C1 segment of cervical spinal cord (tissue), 14 donors: ENCODE measurements at regions not wholly inside any gene's neighbourhood (a gene's known extent, or its start where the extent isn't known, plus 50 kb on each side); places are given as distances from the start of the nearest gene placed in this dataset.
"Not testable (repeated sequence)": the region's sequence is repeated elsewhere in the genome, so short reads cannot be mapped to it uniquely, and the experiment has no call there.

Source experiments
- DNase-seq, 14 donors: peaks; one replicate each; lab custom pipeline; 2025; lab: John Stamatoyannopoulos, UW

DNA sequence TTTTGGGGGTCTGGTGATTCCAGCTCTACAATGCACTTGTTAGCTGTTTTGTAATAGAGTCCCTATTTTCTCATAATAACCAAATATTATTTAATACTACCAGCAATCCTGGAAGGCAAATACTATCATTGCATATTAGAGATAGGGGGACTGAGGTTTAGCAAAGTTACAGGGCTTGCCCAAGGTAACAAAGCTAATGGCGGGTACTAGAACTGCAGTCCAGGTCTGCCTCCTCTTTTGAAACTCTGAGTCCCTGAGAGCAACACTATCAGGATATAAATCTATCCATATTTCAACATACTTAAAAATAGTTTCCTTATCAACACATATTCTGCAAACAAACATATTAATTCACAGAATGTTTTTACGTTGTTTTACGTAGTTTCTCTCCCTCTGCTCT, 235.5 kb upstream of the ACVR2A start:
- no peak for DNase-seq

DNA sequence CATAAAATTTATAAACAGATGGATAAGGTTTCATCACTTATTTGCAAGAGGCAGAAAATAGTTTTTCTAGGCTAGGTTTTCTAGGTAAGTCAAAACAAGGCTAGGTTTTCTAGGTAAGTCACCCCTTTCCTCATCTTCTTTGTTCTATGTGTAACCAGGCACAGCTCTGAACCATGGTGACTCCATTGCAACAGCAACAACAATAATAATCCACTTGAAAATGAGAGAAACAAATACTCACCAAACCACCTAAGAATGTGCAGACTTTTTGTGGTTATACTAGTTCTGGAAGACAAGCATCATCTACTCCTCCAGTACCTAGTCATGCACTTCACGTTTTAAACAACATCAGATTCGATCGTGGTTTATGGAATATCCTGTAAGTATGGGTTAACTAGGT, 237.4 kb upstream of the ACVR2A start:
- no peak for DNase-seq

DNA sequence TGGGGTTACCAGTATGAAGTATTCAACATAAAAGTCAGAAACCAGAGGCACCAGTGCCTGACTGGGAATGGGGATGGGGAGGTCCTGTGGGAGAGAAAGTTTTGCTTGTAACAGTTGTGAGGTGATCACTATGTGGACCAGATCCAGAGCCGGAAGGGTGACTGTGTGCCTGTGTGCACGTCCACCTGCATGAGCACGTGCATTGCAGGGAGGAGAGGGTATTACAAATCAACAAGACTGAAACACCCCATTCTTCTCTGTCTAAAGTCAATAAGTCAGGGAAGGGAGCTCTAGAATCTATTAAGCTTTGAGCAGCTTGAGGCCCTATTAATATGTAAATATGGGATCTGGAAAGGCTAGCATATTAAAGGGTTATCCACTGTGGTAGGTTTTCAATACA, 241.0 kb upstream of the ACVR2A start:
- no peak for DNase-seq

DNA sequence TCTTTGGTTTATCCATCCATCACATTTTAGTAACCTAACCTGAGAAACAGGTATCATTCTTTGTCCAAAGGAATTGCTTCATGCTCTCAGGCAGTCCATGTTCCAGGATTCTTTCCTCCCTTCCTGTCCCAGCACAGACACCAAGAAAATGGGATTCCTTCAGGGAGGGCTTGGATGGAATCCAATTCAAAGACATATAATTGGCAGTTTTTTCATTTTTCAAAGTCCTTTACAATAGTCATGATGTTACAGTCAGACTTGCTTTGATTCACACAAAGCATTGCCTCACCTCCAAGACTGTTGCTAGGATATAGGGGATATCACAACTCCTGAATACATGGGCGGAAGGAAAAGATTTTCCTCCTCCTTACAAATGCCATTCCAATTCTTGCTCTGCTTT, 241.4 kb upstream of the ACVR2A start:
- DNase-seq = no peak

DNA sequence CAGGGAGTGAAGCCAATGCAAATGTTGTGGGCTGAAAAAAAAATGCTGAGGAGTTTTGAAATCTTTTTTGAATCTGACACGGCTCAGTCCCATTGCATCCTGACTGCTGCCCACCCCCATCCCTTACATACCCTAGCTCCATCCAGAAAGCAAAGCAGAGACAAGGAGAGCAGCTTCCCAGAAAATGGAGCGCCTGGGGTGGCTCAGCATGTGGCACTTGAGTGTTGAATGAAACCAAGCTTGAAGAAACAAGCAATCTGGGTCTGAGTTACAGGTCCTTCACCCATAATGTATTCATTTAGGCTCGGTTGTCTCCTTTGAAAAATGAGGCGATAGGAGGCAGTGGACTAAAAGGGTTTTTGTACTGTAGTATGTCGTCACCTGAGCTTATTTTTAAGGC, 244.2 kb upstream of the ACVR2A start:
- DNase-seq = no peak

DNA sequence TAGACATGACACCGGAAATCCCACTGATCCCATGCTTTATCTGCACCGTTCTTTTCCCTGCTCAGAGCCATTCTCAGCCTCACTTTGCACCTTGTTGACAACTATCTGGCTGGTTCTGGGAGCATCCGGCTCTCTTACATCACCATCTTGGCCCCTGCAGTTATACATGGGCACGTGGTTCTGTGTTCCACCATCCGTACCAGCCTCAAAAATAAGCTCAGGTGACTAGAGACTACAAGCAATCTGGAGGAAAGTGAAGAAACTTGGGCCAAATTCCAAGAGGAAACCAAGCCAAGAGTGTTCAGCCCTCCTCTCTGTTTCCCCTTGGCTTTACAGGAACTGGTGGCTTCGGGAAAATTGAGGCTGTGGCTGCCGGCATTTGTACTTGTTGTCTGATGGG, 244.6 kb upstream of the ACVR2A start:
- DNase-seq = no peak

DNA sequence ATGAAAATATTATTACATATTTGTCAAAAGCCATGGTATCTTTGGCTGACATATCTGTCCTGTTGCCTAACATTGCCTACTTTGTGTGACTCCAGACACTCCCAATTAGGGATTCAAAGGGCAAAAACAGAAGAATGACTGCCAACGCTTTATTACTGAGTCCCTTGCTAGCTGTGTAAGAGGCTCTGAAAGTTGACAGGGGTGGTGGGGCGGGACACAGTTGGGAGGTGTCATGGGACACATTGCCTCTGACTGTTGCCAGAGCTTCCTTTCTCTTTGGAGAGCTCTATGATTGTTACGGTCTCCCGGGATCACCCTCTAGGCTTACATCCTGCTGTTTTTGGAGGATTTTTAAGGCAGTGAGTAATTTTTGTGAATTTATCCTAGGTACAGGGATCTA, 249.6 kb upstream of the ACVR2A start:
- no peak for DNase-seq

DNA sequence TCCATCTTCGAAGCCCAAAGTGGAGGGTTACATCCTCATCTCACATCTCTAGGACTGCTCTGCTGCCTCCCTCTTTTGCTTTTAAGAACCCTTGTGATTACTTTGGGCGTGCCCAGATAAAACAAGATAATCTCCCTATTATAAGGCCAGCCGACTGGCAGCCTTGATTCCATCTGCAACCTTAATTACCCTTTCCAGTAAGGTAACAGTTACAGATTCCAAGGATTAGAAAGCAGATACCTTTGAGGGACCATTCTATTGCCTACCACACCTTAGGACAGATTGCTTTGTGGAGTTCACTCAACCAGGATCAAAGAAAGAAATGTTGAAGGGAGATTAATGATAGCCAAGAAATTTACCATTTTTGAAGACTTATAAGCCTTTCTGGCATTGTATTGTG, 250.8 kb upstream of the ACVR2A start:
- DNase-seq = no peak

DNA sequence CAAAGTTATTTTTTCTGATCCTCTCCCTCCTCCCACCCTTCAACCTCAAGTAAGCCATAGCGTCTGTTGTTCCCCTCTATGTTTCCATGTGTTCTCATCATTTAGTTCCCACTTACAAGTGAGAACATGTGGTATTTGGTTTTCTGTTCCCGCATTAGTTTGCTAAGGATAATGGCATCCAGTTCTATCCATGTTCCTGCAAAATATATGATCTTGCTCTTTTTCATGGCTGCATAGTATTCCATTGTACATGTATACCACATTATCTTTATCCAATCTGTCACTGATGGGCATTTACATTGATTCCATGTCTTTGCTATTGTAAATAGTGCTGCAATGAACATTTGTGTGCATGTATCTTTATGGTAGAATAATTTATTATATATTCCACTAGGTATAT, 252.0 kb upstream of the ACVR2A start:
- DNase-seq = not testable (repeated sequence)

DNA sequence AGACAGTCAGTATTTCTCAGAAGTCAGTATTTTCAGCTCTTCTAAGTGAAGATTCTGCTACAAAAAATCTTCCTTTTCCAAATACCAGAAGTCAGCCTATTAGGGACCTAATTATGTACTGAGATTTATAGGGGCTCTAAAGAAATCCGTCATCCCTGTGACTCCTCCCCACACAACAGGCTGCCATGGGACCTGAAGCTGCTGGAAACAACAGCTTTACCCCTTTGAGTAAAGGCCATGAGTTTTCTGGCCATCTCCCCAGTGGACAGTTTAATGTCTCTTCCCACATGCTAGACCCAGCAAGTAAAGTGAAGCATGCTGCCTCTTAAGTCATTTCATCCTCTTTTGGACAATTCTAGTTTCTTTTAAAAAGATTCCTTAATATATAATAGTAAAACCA, 255.7 kb upstream of the ACVR2A start:
- DNase-seq = no peak

DNA sequence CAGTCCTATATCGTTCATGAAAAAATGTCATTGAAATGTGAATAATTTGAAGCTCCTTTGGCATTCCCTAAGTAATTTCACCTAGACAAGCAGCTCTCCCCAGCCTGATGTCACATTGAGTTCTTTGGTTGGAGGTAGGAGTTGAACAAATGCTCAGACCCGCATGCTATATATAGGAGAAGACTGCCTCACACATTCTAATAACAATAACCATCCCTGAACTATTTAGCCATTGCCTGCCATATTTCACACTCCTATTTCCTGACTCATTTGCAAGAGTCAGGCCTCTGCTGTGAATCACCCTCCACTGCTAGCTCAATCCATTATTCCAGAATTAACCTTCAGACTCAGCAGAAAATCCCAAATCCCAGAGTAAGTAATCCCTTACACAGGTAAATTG, 256.6 kb upstream of the ACVR2A start:
- DNase-seq = no peak

DNA sequence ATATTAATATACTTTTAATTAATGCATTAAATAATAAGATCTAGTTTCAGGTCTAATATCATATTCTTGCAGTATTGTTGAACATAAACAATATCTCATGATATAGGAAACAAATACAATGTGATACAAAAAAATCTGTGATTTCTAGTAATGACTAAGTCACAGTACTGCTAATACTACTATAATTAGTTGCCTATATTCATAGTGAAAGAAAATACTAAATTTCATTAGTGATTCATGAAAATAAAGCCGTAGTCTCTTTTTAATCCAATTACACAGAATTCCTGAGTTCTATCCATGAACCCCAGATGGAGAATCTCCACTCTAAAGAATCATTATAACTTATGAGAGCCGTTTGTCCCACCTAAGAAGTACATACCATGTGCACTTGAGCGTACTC, 266.3 kb upstream of the ACVR2A start:
- no peak for DNase-seq

DNA sequence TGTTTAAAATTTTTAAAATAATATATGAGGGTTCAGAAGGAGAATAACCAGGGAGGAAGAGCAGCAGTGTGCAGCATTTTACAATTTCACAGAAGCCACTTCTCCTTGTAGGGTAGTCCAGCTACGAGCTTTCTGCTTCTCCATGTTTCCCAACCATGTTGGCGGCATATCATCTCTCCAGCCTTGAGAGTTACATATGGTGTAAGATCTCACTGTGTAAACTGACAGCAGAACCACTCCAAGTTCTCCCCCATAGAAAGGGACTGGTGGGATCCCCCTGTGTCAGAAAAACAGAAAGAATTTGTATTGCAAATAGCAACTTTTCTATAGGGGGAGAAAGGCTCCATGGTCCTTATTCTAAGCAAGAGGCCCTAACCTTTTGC, 266.8 kb upstream of the ACVR2A start:
- DNase-seq = no peak

DNA sequence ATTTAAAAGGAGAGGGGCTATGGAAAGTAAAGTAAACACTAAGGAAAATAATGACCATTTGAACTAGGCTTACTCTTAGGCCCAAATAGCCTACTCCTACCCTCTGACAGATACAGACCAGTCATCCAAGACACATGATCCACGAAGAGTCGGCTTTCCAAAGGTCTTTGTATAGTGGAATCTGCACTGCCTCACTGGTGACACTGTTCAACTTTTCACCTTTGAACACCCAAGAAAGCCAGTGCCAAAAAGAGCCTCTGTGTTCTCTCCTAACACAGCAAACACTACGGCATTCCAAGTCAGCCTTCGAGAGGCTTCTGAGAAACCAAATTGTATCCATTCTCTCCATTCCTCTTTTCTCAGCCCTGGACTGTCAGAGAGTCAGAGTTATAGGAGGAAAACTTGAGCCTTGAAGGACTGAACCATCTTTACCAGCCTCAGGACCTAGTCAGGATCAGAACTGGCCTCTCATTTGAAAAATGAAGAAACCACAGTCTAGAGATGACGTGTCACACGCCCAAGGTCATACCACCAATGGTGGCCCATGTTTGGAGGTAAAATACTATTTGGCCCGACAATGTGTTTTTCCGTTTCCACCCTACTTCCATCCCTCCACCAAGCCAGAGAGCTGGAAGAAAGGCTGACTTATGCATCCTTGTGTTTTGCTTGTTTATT, 267.4 kb upstream of the ACVR2A start:
- DNase-seq = no peak

DNA sequence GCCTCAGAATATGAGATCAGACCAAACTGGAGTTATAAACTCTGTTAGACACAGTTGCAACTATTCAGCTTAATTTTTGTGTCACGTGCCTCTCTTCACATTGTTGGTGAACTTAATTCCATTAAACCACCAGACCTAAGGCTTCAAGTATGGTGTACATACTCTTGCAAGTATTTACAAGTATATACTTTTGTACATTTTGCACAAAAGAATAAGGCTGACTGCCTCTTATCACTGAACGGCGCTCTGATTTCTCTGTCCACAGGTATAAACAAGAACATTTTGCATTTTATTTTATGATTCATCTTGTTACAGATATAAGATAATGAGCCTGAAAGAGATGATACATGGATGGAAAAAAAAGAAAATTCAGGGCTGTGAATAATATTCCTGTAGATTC, 269.7 kb upstream of the ACVR2A start:
- no peak for DNase-seq

DNA sequence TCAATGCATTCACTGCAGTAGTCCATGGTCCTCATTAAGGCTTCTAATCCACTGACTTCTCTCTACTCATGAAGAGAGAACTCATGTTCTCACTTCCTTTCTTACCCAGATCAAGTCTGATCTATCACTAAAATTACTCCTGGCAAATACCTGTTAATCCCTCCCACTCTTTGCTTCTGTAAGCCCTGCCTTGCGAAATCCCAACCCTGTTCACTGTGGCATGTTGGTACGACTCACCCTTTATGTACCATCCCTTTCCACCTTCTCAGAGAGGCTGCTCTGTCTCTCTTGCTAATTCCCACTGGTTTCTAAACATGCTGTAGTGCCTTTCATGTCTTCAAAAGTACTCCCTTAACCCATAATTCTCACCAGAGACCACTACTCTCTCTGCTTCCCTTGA, 272.2 kb upstream of the ACVR2A start:
- no peak for DNase-seq

DNA sequence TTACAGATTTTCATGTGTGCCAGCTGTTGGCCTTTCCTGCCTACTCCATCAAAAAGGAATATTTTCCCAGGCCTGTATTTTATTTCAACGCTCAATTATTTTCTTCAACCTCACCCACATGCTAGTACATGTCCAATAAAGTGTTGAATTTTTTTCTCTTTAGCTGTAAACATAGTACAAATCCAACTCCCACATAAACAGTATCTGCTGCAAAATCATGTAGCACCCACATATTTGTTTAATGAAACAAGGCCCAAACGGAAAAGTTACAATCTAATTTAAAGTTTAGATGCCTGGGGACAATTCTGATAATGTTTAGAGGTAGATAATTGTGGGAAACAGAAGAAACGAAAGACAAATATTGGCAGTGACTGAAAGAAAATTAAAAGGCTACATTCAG, 275.4 kb upstream of the ACVR2A start:
- DNase-seq = no peak

DNA sequence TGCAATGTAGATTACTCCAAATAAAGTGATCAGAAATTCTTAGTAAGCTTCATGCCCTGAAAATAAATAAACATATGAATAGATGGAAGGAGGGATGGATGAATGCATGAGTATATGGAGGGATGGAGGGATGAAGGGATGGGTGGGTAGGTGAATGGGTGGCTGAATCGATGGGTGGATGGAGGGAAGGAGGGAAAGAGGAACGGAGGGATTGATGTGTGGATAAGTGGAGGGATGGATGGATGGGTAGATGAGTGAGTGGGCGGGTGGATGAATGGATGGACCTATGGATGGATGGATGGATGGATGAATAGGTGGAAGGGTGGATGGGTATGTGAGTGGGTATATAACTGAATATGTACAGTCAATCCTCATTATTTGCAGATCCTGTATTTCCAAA, 276.7 kb upstream of the ACVR2A start:
- DNase-seq = no peak

DNA sequence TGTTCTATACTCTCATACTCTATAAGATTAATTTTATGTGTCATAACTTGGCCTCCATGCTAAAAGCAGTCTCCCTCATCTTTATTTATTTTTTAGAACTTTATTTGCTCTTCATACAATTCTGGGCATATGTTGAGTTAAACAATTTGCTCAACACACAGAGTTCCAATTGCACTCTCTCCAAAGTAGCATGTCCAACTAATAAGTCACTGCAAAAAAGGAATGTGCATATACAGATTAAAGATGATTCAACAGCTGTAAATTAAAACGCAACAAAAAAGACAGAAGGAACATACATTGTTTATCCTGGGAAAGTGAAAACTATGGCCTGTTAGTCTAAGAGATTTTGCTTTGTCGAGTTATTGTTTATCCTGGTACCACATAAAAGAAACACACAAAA, 277.7 kb upstream of the ACVR2A start:
- no peak for DNase-seq

DNA sequence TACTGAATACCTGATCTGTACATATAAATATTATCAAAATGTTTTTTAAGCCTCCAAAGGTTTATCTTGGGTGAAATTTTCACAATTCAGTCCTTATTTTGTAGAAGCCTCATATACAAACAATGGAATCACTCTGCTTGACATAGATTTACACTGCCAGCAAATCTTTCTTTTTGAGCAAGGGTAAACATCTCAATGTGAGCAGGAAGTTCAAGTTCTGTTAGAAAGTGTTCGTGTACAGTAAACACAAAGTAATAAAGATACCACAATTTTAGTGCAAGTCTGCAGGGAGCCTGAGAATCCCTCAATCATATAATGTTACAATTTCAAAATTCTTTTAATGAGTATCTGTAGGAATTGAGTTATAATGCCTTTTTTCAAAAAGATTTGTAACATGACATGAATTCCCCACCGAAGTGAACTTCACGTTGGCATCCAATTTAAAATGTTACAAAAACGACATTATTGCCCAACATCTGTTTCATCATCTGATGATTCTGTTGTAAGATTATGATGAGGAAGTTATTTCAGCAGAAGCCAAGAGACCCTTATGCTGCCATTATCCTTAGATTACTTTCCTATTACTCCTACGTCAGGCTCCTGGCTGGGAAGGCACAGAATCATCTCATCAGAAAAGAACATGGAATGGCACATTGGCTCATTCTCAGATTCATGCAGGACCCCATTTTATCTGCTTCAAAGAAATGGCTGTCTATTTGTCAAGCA, 283.9 kb upstream of the ACVR2A start:
- no peak for DNase-seq

DNA sequence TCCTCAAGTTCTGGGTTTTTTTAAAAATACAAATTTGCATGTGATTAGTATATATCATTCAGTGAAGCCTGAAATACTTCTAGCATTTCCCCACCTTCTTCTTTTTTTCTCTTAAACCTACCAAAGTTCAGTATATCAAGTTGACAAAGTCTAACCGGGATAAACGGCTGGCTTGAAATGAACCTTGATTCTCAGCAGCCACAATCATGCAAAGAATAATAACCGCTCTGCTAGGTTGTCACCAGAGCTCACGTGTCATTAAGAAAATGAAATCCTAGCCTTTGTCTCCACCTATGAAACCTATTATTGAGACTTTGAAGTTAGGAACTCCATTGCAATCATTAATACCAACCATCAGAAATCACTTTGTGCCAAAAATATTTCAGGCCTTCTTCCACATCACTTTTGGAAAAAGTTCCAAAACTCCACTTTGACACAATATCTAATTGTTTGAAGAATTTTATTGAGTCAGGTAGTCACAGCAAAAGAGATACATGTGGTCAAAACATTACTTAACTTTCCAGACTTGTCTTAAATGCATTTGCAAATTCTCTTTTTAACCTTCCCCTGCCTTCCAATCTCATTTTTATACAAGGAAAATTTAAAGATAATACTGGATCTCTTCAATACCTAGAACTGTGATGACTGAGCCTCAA, 285.6 kb upstream of the ACVR2A start:
- DNase-seq = no peak

DNA sequence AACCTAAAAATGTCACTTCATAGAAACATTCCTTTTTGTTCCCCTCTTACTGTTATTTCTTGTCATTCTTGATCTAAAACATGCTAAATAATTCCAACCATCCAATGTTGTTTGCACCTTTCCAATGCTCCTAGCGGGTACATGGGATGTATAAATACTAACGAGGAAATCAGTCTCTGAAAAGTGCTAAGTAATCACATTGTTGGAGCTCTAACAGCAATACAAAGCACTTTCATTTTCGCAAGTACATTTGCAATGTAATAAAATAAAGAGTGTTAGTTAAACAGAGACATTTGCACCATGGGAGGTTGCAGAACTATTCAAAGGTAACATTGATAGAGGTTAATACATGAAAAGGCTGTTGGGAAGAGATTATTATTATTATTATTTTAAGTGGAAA, 286.2 kb upstream of the ACVR2A start:
- DNase-seq = no peak

DNA sequence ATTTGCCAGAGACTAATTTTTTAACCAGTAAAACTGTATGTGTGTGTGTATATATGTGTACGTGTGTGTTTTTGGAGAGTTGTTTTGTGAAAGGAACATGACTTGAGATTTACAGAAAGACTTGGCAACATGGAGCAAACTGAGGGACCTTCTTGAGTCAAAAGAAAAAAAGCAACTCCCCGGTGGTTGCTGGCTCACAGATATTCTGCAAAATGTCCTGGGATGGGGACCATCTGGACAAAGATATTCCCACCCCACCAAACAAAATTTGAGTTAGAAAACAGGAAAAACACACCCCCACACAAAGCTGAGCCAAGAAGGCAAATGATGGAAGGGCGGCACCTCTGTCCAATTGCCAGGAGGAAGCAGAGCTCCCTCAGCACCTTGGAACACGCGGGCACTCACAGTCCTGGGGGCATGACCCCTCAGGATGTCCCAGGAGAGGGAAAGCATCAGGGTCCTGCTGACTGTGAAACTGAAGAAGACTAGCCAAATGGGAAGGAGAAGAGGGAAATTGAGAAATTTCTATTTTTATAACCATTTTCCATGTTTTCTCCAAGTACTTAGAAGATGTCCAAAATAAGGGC, 290.2 kb upstream of the ACVR2A start:
- no peak for DNase-seq
